ENCODE measurements at regions not wholly inside any gene's neighbourhood (a gene's known extent, or its start where the extent isn't known, plus 50 kb on each side); places are given as distances from the start of the nearest gene placed in this dataset.

GRCh38 chr13:104920091-104920490 is 1615.4 kb downstream of the EFNB2 start:
- TF ChIP-seq, protein P1, sequence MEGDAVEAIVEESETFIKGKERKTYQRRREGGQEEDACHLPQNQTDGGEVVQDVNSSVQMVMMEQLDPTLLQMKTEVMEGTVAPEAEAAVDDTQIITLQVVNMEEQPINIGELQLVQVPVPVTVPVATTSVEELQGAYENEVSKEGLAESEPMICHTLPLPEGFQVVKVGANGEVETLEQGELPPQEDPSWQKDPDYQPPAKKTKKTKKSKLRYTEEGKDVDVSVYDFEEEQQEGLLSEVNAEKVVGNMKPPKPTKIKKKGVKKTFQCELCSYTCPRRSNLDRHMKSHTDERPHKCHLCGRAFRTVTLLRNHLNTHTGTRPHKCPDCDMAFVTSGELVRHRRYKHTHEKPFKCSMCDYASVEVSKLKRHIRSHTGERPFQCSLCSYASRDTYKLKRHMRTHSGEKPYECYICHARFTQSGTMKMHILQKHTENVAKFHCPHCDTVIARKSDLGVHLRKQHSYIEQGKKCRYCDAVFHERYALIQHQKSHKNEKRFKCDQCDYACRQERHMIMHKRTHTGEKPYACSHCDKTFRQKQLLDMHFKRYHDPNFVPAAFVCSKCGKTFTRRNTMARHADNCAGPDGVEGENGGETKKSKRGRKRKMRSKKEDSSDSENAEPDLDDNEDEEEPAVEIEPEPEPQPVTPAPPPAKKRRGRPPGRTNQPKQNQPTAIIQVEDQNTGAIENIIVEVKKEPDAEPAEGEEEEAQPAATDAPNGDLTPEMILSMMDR (IDR thresholded peaks at IDR 0.05; ENCODE audit: control insufficient read depth, insufficient read depth, low read depth, low read length, missing control alignments): no peak
- H3K4me3 ChIP-seq (ENCODE audit: control insufficient read depth, low read depth, low read length): no peak overlapping the region
- no peak for DNase-seq (ENCODE audit: low read depth)

- TF ChIP-seq, protein P1 (IDR thresholded peaks at IDR 0.05; ENCODE audit: control insufficient read depth, insufficient read depth, low read depth, low read length, missing control alignments): no peak
- no peak for DNase-seq (ENCODE audit: low read depth)
- H3K4me3 ChIP-seq (ENCODE audit: control insufficient read depth, low read depth, low read length): no peak overlapping the region
Measured at GRCh38 chr13:104900191-104900817, 1635.2 kb downstream of the EFNB2 start.

- no peak for DNase-seq (ENCODE audit: low read depth)
- no peak overlapping the region for H3K4me3 ChIP-seq (ENCODE audit: control insufficient read depth, low read depth, low read length)
- TF ChIP-seq, protein P1 (IDR thresholded peaks at IDR 0.05; ENCODE audit: control insufficient read depth, insufficient read depth, low read depth, low read length, missing control alignments): no peak
Measured at GRCh38 chr13:104898484-104898883, 1637.0 kb downstream of the EFNB2 start.

GRCh38 chr13:104895521-104895920 is 1639.9 kb downstream of the EFNB2 start:
- TF ChIP-seq, protein P1 (IDR thresholded peaks at IDR 0.05; ENCODE audit: control insufficient read depth, insufficient read depth, low read depth, low read length, missing control alignments): no peak
- DNase-seq (ENCODE audit: low read depth): no peak
- no peak overlapping the region for H3K4me3 ChIP-seq (ENCODE audit: control insufficient read depth, low read depth, low read length)

- DNase-seq (ENCODE audit: low read depth): no peak
- no peak overlapping the region for H3K4me3 ChIP-seq (ENCODE audit: control insufficient read depth, low read depth, low read length)
- TF ChIP-seq, protein P1 (IDR thresholded peaks at IDR 0.05; ENCODE audit: control insufficient read depth, insufficient read depth, low read depth, low read length, missing control alignments): no peak
Measured at GRCh38 chr13:104875038-104875754, 1660.3 kb downstream of the EFNB2 start.

DNA sequence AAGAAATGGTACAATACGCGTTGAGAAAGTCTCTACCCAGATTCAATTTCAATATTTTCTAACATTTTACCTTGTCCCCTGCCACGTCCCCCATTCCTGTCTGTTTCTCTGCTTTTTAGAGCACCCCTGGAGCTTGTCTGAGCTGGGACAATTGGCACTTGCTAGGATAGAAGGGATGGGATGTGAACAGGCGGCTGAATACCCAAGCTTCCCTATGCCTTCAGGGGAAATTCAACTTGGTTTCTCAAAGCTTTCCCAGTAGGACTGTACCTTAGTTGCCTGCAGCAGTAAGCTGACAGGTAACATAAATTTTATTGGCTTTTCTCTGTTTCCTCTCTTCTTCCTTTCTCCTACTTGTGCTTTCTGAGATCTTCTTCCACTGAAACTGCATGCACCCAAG is 1663.3 kb downstream of the EFNB2 start:
- H3K4me3 ChIP-seq (ENCODE audit: control insufficient read depth, low read depth, low read length): no peak overlapping the region
- TF ChIP-seq, protein P1 (IDR thresholded peaks at IDR 0.05; ENCODE audit: control insufficient read depth, insufficient read depth, low read depth, low read length, missing control alignments): no peak
- no peak for DNase-seq (ENCODE audit: low read depth)

Data from AG09309 (cell line).